Stimulated activated CD4-positive, alpha-beta T cell treated with anti-CD3 and anti-CD28 coated beads, Interleukin-15, amount 100 ng/mL, for 48 hours (primary cell): ENCODE measurements at regions not wholly inside any gene's neighbourhood (a gene's known extent, or its start where the extent isn't known, plus 50 kb on each side); places are given as distances from the start of the nearest gene placed in this dataset.
"Not testable (repeated sequence)": the region's sequence is repeated elsewhere in the genome, so short reads cannot be mapped to it uniquely, and the experiment has no call there.

Source experiments
- DNase-seq, 2 donors: peaks; one replicate each; pipeline ENCODE4 v3.0.0-alpha.2; 2020; ENCODE audit warnings: low read depth in 2 of 2

DNA sequence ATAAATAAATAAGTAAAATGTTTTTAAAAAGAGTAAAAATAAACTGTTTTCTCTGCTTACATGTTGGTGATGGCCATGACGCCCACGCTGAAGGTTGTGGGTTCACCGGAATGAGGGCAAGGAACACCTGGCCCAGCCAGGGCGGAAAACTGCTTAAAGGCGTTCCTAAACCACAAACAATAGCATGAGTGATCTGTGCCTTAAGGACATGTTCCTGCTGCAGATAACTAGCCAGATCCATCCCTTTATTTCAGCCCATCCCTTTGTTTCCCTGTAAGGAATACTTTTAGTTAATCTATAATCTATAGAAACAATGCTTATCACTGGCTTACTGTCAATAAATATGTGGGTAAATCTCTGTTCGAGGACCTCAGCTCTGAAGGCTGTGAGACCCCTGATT is 63.3 kb upstream of the CEP78 start:
- not testable (repeated sequence) for DNase-seq

DNA sequence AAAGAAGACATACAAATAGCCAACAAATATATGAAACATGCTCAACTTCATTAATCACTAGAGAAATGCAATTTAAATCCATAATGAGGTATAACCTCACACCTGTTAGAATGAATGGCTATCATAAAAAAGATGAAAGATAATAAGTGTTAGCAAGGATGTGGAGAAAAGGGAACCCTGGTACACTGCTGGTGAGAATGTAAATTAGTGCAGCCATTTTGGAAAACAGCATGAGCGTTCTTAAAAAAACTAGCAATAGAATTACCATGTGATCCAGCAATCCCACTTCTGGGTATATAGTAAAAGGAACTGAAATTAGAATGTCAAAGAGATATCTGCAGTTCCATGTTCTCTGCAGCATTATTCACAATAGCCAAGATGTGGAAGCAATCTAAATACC is 64.2 kb upstream of the CEP78 start:
- DNase-seq: no peak

DNA sequence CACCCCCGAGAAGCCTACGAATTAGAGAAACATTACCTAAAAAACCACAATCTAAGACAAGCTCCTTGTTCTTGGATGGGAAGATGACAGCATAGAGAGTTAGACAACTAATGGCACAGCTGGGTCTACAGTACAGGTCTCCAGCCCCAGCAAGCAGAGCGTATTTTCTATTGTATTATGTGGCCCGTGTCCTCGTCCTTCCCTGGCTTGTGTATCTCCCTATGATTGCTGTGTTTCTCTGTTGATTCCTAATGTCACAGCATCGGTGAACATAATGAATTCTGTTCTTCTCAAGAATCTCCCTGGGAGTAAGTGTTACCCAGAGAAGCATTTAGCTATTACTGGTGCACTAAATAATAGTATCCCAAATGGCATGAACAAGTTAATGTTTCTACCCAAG is 66.8 kb upstream of the CEP78 start:
- DNase-seq: no peak

DNA sequence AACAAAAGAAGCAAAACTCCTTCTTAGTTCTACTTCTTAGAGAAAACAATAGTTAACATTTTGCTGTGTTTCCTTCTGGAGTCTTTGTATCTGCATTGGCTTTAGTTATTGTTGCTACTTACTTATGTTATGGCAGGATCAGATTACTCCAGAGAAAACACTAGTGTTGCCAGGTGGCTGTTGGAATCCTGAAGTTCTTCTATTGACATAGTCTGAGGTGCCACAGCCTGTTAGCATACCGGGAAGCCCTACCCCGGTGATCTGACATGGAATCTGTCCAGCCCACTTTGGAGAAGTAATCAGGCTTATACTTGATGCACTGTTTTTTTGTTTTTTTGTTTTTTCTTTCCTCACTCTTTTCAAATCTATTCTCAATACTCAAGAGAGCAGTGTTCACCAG is 68.5 kb upstream of the CEP78 start:
- no peak for DNase-seq

DNA sequence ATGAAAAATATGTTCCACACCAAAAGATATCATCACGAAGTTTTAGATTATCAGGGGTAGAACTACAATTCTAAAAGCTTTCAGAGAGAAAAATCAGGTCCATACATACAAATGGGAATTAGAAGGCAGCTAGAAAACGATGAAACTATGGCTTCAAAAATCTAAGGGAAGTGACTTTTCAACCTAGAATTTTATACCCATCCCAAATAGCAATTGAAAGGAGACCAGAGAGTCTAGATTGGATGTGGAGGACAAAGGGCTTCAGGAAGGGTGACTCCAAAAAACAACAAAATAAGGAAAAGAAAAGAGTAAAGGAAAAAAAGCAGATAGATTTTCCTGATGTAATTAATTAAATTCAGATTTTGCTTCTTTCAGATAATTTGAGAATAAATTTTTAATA is 72.0 kb upstream of the CEP78 start:
- DNase-seq: no peak

DNA sequence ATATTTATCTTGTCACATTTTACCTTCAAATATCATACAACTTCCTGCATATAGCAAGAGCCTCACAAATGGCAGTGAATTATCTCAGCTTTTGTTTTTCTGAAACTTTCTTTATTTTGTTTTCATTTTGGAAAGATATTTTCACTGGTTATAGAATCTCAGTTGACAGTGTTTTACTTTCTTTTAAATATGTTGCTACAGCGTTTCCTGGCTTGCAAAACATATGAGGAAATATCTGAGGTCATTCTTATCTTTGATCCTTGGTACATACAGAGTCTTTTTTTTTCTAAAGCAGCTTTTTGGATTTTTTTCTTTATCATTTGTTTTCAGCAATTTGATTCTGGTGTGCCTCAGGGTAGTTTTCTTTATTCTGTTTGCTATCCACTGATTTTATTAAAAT is 77.6 kb upstream of the CEP78 start:
- no peak for DNase-seq

DNA sequence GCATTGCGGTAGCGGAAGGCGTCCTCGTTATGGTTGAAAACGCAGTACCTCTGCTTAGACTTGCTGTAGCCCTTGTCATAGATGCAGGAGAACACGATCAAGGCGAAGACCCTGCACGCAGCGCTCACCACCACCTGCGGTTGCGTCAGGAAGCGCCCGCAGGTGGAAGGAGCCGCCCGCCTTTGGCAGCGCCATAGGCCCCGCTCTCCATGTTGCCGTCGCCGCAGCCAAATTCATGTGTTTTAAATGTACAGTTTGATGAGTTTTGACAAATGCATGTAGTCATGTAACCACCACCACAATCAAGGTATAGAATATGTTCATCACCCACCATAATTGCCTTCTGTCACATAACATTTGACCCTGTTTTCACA is 84.9 kb upstream of the CEP78 start:
- DNase-seq: no peak

DNA sequence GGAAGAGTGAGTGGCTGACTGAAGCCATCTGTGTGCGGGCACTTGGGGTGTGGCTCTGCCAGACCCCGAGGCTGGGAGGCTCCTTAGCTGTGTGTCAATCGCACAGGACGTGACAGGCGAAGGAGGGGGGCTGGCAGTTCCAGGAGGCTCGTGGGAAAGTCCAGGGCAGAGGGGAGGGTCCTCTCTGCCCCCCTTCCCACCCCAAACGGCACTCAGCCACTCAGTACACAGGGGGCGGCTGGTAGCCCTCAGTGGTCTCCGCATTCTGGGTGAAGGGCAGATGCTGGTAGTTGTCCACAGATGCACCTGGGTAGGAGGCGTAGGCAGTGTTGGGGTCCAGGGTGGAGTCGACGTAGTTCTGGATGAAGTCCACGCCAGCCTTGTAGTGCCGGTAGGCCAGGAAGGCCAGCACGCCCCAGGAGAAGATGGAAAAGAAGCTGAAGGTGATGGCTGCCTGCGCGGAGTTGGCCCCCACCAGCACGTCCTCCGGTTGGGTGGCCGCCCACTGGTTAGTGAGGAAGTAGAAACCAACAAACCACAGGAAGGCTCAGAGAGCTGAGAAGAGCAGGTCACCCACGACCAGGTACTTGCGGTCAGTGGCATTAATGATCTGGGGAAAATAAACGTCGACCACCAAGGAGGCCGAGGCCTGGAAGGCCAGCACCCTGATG is 85.4 kb upstream of the CEP78 start:
- no peak for DNase-seq

DNA sequence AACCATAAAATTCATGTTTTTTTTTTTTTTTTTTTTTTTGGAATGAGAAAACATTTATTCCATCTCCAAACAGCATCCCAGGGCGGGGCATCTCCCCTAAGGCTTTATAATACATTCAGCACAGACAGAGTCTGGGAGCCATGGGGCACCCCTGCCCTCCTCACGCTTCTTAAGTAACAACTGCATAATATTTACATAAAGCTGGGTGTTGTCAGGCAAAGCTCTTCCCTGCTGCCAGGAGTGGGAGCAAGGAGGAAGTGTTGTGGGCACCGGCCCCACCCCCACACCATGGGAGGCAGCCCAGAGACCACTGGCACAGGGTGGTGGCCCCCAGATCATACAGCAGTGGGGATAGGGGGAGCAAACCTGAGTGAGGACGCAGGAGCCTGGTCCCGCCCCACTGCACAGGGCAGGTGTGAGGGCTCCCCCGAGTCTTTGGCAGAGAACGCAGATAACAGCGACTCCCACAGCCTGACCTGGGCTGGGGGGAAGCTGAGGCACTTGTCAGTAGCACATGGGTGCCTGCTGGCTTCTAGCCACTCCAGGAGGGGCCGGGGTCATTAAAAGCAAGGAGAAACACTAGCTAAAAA is 86.1 kb upstream of the CEP78 start:
- no peak for DNase-seq

DNA sequence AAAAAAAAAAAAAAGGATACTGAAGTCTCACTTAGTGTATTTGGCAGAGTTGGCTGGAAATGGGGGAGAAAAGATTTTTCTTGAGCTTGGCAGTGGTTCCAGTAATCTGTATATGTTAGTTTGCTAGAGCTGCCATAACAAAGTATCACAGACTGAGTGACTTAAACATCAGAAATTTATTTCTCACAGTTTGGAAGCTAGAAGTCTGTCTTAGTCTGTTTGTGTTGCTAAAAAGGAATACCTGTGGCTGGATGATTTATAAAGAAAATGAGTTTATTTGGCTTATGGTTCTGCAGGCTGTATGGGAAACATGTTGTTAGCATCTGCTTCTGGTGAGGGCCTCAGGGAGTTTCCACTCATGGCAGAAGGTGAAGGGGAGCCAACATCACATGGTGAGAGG is 89.6 kb upstream of the CEP78 start:
- DNase-seq: no peak

DNA sequence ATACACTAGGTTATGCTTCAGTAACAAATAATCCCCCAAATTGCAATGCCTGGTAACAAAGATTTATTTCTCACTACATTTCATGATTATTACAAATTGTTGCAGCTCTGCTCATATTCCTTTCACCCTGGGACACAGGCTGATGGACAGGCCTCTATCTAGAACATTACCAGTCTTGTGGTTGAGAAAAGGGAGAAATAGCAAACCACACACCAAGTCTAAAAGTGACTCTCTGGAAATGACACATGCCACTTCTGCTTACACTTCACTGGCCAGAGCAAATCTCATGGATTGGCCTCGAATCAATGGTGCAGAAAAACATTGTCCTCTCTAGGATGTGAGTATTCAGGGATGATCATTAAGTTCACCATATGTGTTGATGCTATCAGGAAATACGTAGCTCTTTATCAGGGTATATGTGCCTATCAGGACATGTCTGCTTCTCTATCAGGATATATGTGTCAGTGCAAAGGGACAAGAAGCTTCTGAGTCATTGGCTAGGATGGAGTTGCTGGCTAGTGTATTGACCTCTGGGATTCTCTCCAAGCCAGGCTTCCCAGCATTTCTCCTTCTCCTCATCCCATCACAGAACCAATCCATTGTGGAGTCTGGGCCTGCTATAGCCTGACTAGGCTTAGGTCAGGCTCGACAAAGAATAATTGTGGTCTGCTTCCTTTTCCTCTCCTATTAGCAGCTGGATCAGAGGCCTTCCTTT is 91.1 kb upstream of the CEP78 start:
- no peak for DNase-seq

DNA sequence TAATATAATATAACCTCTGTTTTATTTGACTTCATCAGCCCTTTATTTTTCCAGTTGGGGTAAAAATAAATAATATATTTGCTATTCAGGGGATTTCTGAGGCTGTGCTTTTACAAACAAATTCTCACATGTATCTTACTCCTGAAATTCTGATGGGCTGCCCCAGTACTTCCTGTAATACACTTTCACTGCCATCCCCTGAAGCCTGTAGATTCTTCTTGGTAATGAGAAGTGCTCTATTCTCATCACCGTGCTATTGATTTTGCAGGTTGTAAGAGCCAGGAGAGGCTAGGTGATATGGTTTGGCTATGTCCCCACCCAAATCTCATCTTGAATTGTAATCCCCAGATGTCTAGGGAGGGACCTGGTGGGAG is 91.9 kb upstream of the CEP78 start:
- DNase-seq: no peak

DNA sequence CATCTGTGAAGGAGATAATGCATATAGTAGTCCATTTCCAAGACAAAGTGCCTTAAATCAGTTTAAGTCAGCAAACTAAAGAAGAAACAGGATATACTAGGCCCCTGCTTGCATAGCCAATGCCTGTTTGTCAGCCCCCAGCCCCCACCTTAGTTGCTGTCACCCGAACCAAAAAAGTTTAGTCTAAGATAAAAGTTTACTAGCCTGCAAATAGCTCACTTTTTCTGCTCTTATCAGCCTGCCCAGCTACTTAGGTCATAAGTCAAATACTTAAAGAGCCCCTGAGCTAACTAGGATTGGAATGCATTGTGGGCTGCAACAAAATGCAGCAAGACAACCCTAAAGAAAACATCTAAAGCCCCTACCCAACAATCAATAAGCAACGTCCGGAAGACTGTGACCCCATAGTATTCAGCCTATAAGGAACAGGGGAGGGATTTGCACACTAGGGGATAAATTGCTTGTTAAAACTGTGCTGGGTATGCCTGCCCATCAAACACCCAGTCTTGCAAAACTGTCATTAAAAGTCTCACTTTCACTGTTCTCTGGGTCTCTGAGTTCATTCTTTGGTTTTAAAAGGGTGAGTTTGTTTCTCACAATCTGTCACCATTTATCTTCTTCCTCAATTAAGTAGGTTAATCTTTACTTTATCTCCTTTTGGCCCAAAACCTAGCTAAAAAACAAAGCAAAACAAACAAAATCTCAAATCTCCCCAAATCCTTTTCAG is 92.4 kb upstream of the CEP78 start:
- DNase-seq: no peak

DNA sequence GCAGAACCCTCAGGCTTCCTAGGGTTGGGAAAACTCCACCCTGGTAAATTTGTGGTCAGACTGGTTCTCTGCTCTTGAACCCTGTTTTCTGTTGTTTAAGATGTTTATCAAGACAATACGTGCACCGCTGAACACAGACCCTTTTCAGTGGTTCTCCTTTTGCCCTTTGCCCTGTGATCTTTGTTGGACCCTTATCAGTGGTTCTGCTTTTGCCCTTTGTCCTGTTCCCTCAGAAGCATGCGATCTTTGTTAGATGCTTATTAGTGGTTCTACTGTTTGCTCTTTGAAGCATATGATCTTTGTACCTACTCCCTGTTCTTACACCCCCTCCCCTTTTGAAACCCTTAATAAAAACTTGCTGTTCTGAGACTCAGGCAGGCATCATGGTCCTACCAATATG is 93.6 kb upstream of the CEP78 start:
- not testable (repeated sequence) for DNase-seq

DNA sequence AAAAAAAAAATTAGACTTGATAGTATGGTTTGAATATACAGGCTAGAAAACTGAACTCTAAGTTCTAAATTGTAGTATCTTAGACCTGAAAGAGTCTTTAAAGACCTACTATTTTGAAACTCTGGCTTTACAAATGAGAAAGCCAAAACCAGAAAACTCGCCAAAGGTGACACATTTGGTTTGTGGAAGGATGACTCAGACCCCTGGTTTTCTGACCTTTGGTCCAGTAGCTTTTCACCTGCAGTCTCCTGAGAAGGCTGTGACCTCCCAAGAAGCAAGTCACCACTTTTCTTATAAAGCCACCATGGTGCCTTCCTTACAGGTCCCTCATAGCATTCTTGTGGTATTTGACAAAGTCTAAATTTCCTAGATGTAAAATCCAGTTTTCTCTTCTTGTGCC is 102.1 kb upstream of the CEP78 start:
- DNase-seq: no peak

DNA sequence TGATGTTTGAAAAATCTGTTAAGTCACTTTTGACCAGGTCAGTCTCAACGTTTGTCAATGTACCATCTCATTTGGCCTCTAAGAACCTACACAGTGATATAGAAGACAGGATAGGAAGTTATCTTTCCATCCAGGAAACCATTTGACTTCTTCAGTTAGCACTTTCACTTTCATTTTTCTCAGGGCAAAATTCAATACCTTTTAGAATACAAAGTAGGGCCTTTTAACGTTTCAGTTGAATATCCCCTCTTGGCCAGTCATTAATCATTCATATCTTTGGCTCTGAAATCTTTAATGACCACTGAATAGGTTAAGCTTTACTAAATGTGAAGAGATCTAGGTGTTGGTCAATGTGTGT is 101.1 kb upstream of the GNAQ start:
- DNase-seq: no peak

DNA sequence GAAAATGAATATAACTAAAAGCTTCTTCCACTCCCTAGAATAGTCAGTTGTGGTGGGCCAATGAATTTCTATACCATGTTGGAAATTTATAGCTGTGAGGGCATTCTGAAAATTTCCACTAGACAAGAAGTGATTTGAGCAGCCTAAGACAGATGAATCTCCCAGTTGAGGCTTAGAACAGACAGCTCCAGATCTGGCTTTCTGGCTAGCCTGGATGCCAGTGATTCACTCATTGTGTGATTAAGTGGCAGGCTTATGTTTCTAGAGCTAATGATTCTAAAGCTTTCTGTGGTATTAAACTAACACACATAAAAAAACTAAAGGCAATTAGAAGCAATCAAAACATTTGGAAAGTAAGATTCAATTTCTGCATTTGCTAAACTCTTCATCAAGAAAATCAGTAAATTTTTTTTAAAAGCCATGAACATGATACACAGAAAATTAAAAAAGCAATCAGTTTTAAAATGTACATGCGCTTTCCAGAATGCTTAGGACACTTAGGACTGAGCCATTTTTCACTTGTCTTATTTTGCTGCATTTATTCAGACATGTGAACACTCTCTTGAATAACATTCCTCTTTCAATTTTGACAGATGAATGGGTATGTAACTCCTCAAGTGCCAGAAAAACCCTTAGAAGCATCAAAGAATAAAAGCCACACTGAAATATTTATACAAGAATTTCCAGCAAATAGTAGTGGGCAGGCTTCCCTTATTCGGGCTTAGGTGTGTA is 100.5 kb upstream of the GNAQ start:
- no peak for DNase-seq

DNA sequence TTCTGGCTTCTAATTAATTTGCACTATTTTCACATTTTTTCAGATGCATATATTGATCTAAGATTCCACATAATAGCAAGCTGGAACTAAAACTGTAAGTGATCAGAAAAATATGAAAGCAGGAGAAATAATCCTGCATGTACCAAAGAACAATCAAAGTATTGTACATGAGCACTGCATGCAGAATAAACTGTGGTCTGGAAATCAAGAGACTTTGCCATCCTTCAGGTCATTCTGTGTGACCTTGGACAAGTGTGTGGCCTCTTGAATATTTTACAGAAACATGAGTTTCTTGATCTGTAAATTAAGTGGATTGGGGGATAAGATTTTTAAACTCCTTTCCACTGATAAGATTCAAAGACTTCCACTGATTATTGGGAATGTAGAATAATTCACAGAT is 99.2 kb upstream of the GNAQ start:
- DNase-seq: no peak

DNA sequence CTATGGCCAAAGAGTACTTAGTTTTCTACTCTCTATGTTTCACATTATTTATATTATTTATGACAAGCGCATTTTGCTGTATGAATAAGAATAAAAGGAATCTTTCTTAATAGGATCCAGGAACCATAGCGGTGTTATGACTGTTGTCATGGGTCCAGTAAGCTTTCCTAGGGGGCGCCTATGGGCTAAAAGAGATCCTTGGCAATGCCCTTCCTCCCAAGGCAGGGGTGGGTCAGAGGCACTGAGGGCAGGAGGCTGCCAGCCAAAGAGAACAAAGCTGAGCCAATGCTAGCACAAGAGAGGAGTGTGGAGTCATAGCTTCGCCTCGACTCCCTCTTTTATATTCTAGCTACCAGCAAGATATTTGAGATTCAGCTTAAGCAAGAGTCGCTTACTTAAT is 98.4 kb upstream of the GNAQ start:
- no peak for DNase-seq

DNA sequence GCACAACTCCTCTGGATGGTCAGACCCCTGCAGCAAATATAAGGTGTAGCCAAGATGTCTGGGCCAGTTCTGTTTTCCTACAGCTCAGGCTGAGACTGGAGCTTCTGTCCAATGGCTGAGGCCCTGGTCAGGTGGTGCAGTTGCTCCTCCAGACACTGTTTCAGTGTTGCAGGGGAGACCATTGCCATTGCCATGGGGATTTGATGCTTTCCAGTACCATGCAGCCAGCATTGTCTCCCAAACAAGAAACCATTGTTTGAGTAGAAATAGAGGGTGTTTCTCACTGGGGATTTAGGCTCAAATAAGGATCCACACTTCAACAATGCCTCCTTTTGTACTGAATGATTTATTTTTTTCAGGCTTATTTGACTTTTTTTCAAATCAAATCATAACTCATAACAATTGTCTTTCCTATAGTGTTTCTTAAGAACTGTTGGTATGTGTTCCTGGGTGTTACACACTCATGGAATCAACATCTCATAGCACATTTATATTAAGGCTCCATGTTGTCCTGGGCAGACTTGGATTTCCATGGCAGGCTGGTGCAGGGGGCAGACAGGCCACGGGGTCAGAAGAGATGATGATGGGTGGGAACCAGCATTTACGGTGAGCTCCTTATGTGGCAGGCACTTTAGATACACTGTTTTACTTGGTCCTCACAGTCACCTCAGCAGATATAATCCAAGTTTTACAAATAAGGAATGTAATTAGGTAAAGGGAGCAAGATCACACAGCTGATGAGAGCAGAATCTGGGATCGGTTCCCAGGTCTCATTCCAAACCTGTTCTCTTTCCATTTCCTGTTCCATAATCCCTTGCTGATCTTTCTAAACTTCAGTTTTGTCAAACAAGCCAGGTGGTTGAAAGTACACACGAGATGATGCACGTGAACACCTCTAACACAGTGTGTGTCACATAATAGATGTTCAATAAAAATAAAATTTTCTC is 95.9 kb upstream of the GNAQ start:
- no peak for DNase-seq

DNA sequence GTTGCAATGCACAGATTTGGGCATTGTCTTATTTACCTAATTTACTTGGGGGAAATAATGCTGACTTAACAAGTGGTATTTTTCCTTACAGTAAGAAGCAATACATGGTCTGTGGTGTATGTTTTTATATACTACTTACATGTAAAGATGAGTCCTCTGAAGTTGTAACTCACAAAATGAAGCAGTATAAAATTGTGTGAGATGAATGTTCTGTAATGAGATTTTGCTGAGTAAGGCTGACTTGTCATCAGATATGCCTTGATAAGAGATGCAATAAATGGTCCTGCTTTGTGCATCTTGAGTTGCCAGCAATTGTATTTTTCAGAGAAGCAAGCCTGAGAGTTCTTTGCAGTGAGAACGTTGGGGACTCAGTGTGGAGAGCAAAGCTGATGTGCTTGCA is 92.2 kb upstream of the GNAQ start:
- no peak for DNase-seq
